ENCODE measurements at regions not wholly inside any gene's neighbourhood (a gene's known extent, or its start where the extent isn't known, plus 50 kb on each side); places are given as distances from the start of the nearest gene placed in this dataset.

GRCh38 chr9:90088434-90088833 lies 483.6 kb downstream of the GADD45G start:
- DNase-seq (ENCODE audit: low read depth in 2 of 2) = no peak

GRCh38 chr9:90088856-90089255 lies 484.0 kb downstream of the GADD45G start:
- DNase-seq (ENCODE audit: low read depth in 2 of 2) = no peak

GRCh38 chr9:90090997-90091396 lies 486.2 kb downstream of the GADD45G start:
- no peak for DNase-seq (ENCODE audit: low read depth in 2 of 2)

GRCh38 chr9:90092508-90092907 lies 487.7 kb downstream of the GADD45G start:
- DNase-seq (ENCODE audit: low read depth in 2 of 2) = no peak

- DNase-seq (ENCODE audit: low read depth in 2 of 2) = no peak
Observed at GRCh38 chr9:90095682-90096081, 490.9 kb downstream of the GADD45G start.

GRCh38 chr9:90097237-90097636 lies 492.4 kb downstream of the GADD45G start:
- DNase-seq (ENCODE audit: low read depth in 2 of 2) = no peak

- no peak for DNase-seq (ENCODE audit: low read depth in 2 of 2)
Observed at GRCh38 chr9:90098408-90098807, 493.6 kb downstream of the GADD45G start.

GRCh38 chr9:90099262-90099963 lies 494.6 kb downstream of the GADD45G start:
- DNase-seq (ENCODE audit: low read depth in 2 of 2) = no peak

GRCh38 chr9:90100014-90100413 lies 495.2 kb downstream of the GADD45G start:
- no peak for DNase-seq (ENCODE audit: low read depth in 2 of 2)

- DNase-seq (ENCODE audit: low read depth in 2 of 2) = peak; percentile 39 to 51
Observed at GRCh38 chr9:90102292-90102901, 497.6 kb downstream of the GADD45G start.

- DNase-seq (ENCODE audit: low read depth in 2 of 2) = no peak
Observed at GRCh38 chr9:90103771-90104170, 499.0 kb downstream of the GADD45G start.

GRCh38 chr9:90105773-90106172 lies 501.0 kb downstream of the GADD45G start:
- DNase-seq (ENCODE audit: low read depth in 2 of 2) = no peak

GRCh38 chr9:90107040-90107725 lies 502.4 kb downstream of the GADD45G start:
- no peak for DNase-seq (ENCODE audit: low read depth in 2 of 2)

- DNase-seq (ENCODE audit: low read depth in 2 of 2) = no peak
Observed at GRCh38 chr9:90107726-90108655, 503.2 kb downstream of the GADD45G start.

- DNase-seq (ENCODE audit: low read depth in 2 of 2) = no peak
Observed at GRCh38 chr9:90112788-90113187, 508.0 kb downstream of the GADD45G start.

- no peak for DNase-seq (ENCODE audit: low read depth in 2 of 2)
Observed at GRCh38 chr9:90114641-90115425, 510.0 kb downstream of the GADD45G start.

GRCh38 chr9:90121762-90122161 lies 517.0 kb downstream of the GADD45G start:
- no peak for DNase-seq (ENCODE audit: low read depth in 2 of 2)

- DNase-seq (ENCODE audit: low read depth in 2 of 2) = no peak
Observed at GRCh38 chr9:90124961-90125360, 517.7 kb downstream of the DIRAS2 start.

- no peak for DNase-seq (ENCODE audit: low read depth in 2 of 2)
Observed at GRCh38 chr9:90127923-90128322, 514.7 kb downstream of the DIRAS2 start.

GRCh38 chr9:90128587-90129190 lies 513.9 kb downstream of the DIRAS2 start:
- no peak for DNase-seq (ENCODE audit: low read depth in 2 of 2)

GRCh38 chr9:90129446-90129845 lies 513.2 kb downstream of the DIRAS2 start:
- no peak for DNase-seq (ENCODE audit: low read depth in 2 of 2)

Measured in stimulated activated CD4-positive, alpha-beta T cell treated with anti-CD3 and anti-CD28 coated beads, Interleukin-1b, Interleukin-23, amount 100 ng/mL, for 1 hour (primary cell).